ENCODE measurements at regions not wholly inside any gene's neighbourhood (a gene's known extent, or its start where the extent isn't known, plus 50 kb on each side); places are given as distances from the start of the nearest gene placed in this dataset.

- Histone ChIP-seq H3K4me1 (ENCODE audit: insufficient read depth) (no peaks in the 10 kb centered on the region), H3K27ac (ENCODE audit: low read depth) (no peak overlapping the region), H3K4me3 (ENCODE audit: low read depth, low read length) (no peak overlapping the region), H3K36me3 (ENCODE audit: insufficient read depth) (no peaks in the 10 kb centered on the region)
- no peak for DNase-seq (ENCODE audit: extremely low spot score)
- WGBS = 84% methylated on average over 3 of the region's 3 CpGs
Observed at GRCh38 chr6:92790381-92790780, 629.0 kb downstream of the EPHA7 start.

GRCh38 chr6:92784235-92784634, 635.1 kb downstream of the EPHA7 start:
- Histone ChIP-seq H3K4me3 (ENCODE audit: low read depth, low read length) (no peak overlapping the region), H3K27ac (ENCODE audit: low read depth) (no peak overlapping the region), H3K4me1 (ENCODE audit: insufficient read depth) (no peaks in the 10 kb centered on the region), H3K36me3 (ENCODE audit: insufficient read depth) (no peaks in the 10 kb centered on the region)
- no peak for DNase-seq (ENCODE audit: extremely low spot score)
- 81% methylated on average over 1 of the region's 1 CpG for WGBS

- DNase-seq (ENCODE audit: extremely low spot score) = no peak
- H3K36me3 ChIP-seq (ENCODE audit: insufficient read depth) = no peaks in the 10 kb centered on the region
- H3K4me1 ChIP-seq (ENCODE audit: insufficient read depth) = no peaks in the 10 kb centered on the region
- 16% methylated on average over 1 of the region's 1 CpG for WGBS
- H3K27ac ChIP-seq (ENCODE audit: low read depth) = no peak overlapping the region
- no peak overlapping the region for H3K4me3 ChIP-seq (ENCODE audit: low read depth, low read length)
Observed at GRCh38 chr6:92779746-92780145, 639.6 kb downstream of the EPHA7 start.

- H3K4me3 ChIP-seq (ENCODE audit: low read depth, low read length) = no peak overlapping the region
- DNase-seq (ENCODE audit: extremely low spot score) = no peak
- no peaks in the 10 kb centered on the region for H3K36me3 ChIP-seq (ENCODE audit: insufficient read depth)
- 31% methylated on average over 1 of the region's 1 CpG for WGBS
- no peak overlapping the region for H3K27ac ChIP-seq (ENCODE audit: low read depth)
- H3K4me1 ChIP-seq (ENCODE audit: insufficient read depth) = no peaks in the 10 kb centered on the region
Observed at GRCh38 chr6:92777146-92777740, 642.1 kb downstream of the EPHA7 start.

DNA sequence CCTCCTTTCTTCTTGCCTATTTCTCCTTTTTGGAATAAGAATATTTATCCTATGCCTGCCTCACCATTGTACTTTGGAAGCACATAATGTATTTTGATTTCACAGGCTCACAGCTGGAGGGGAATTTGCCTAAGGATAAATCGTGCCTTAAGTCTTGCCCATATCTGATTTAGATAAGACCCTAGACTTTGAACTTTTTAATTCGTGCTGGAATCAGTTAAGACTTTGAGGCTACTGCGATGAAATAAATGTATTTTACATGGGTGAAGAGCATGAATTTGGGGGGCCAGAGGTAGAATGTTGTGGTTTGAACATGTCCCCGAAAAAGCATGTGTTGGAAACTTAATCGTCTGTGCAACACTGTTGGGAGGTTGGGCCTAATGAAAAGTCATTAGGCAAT, 648.8 kb downstream of the EPHA7 start:
- 63% methylated on average over 5 of the region's 5 CpGs for WGBS
- Histone ChIP-seq H3K36me3 (ENCODE audit: insufficient read depth) (no peaks in the 10 kb centered on the region), H3K4me3 (ENCODE audit: low read depth, low read length) (no peak overlapping the region), H3K27ac (ENCODE audit: low read depth) (no peak overlapping the region), H3K4me1 (ENCODE audit: insufficient read depth) (no peaks in the 10 kb centered on the region)
- no peak for DNase-seq (ENCODE audit: extremely low spot score)

DNA sequence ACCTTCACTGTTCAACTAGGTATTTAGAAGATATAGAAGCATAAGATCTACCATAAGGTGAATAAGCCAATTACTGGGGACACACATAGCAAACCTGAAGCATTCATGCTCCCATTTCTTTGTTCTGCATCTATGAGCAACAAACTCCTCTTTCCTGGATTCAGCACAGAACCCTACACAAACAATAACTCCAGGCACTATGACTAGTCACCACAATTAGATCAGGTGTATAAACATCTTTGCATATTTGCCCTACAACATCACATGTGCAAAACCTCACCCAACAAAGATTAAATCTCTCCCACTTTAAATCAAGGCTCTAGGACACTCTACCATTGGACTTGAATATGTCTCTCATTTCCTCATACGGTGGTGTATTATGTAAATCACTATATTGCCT, 652.3 kb downstream of the EPHA7 start:
- 88% methylated on average over 1 of the region's 1 CpG for WGBS
- Histone ChIP-seq H3K36me3 (ENCODE audit: insufficient read depth) (no peaks in the 10 kb centered on the region), H3K4me1 (ENCODE audit: insufficient read depth) (no peaks in the 10 kb centered on the region), H3K27ac (ENCODE audit: low read depth) (no peak overlapping the region), H3K4me3 (ENCODE audit: low read depth, low read length) (no peak overlapping the region)
- DNase-seq (ENCODE audit: extremely low spot score) = no peak

DNA sequence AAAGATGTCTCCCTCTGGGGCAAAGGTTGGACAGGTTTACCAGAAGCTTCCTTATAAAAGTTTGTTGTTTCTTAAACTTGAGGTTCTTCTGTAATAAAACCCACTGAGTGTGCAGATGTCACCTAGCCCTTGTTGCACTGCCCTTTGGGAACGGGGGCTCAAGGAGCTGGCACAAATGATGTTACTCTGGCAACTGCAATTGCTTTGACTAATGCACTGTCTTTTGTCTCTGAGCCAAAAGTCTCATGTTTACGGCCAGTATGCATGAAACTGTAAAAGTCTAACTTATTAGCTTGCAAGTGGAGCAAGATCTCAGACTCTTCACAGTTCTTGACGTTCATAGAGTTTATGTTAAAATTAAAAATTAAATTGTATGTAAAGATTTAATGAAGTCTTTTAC, 655.7 kb downstream of the EPHA7 start:
- no peak for DNase-seq (ENCODE audit: extremely low spot score)
- WGBS = 33% methylated on average over 3 of the region's 3 CpGs
- H3K27ac ChIP-seq (ENCODE audit: low read depth) = no peak overlapping the region

GRCh38 chr6:92763274-92763584, 656.1 kb downstream of the EPHA7 start:
- DNase-seq (ENCODE audit: extremely low spot score) = no peak
- H3K4me3 ChIP-seq (ENCODE audit: low read depth, low read length) = no peak overlapping the region
- WGBS = 38% methylated on average over 2 of the region's 2 CpGs
- H3K27ac ChIP-seq (ENCODE audit: low read depth) = no peak overlapping the region
- no peaks in the 10 kb centered on the region for H3K4me1 ChIP-seq (ENCODE audit: insufficient read depth)
- H3K36me3 ChIP-seq (ENCODE audit: insufficient read depth) = no peaks in the 10 kb centered on the region

More for the DNA sequence above, 655.7 kb downstream of the EPHA7 start:
- Histone ChIP-seq H3K4me1 (ENCODE audit: insufficient read depth) (no peaks in the 10 kb centered on the region), H3K4me3 (ENCODE audit: low read depth, low read length) (no peak overlapping the region), H3K36me3 (ENCODE audit: insufficient read depth) (no peaks in the 10 kb centered on the region)

DNA sequence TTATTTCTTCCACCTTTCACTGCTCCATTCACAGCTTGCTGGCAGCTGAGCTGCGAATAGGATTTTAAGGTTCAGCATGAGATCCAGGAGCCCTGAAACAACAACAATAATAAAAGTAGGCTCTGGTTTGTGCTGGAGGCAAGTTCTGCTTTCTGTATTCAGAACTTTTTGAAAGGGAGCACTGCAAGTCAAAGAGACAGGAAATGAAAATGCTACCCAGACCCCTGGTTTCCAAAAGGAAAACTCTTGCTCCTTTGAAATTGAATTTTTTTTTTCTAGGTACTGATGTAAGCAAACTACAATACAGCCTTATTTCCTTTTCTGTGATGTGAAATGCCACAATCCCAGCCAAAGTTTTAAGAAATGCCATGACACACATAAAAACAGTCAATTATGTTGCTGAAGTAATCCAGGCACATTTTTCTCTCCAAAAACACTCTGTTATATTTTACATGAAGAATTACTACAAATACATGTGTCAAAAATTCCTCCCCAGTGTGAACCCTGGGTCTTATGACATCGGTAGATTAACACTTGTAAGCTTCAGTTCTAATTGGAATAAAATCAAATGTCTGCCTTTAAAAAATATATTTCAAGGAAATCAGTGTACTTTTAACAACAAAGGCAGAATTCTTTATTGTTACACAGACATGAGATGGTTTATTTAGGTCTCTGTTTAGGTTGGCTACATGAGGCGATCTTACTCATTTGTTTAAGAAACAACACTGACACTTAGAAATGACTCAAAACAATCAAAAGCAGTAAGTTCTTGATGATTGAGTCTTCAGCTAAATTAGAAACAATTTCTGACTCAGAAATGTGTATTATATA, 656.7 kb downstream of the EPHA7 start:
- Histone ChIP-seq H3K4me3 (ENCODE audit: low read depth, low read length) (no peak overlapping the region), H3K27ac (ENCODE audit: low read depth) (no peak overlapping the region), H3K4me1 (ENCODE audit: insufficient read depth) (no peaks in the 10 kb centered on the region), H3K36me3 (ENCODE audit: insufficient read depth) (no peaks in the 10 kb centered on the region)
- DNase-seq (ENCODE audit: extremely low spot score) = no peak
- 40% methylated on average over 3 of the region's 3 CpGs for WGBS

DNA sequence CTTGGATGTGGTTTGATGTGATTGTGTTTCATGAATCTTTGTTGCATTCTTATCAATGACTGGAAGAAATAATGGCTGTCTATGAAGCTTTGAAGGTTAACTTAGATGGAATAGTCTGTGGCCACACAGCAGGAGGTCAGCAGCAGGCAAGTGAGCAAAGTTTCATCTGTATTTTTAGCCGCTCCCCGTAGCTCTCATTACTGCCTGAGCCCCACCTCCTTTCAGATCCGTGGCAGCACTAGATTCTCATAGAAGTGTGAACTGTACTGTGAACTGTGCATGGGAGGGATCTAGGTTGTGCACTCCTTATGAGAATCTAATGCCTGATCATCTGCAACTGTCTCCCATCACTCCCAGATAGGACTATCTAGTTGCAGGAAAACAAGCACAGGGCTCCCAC, 660.2 kb downstream of the EPHA7 start:
- Histone ChIP-seq H3K4me3 (ENCODE audit: low read depth, low read length) (no peak overlapping the region), H3K36me3 (ENCODE audit: insufficient read depth) (no peaks in the 10 kb centered on the region), H3K4me1 (ENCODE audit: insufficient read depth) (no peaks in the 10 kb centered on the region), H3K27ac (ENCODE audit: low read depth) (no peak overlapping the region)
- DNase-seq (ENCODE audit: extremely low spot score) = no peak
- WGBS = 82% methylated on average over 3 of the region's 3 CpGs

- WGBS = 53% methylated on average over 4 of the region's 4 CpGs
- DNase-seq (ENCODE audit: extremely low spot score) = no peak
- H3K36me3 ChIP-seq (ENCODE audit: insufficient read depth) = no peaks in the 10 kb centered on the region
- H3K27ac ChIP-seq (ENCODE audit: low read depth) = no peak overlapping the region
- H3K4me3 ChIP-seq (ENCODE audit: low read depth, low read length) = no peak overlapping the region
- no peaks in the 10 kb centered on the region for H3K4me1 ChIP-seq (ENCODE audit: insufficient read depth)
Observed at GRCh38 chr6:92757925-92758324, 661.4 kb downstream of the EPHA7 start.

DNA sequence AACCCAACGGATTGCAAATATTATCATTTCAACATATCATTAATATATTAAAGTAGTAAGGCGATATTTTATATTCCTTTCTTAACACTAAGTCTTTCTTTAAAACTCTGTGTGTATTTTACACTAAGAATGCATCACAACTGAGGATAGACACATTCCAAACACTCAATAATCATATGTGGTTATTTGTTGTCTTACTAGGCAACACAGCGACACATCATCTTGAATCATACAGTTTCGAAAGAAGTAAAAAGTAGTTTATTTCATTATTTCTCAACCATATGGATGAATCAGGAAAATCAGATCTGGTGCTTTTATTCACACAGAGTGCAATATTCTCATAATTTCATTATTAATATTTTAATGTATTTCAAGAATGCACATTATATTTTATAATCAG, 662.4 kb downstream of the EPHA7 start:
- H3K27ac ChIP-seq (ENCODE audit: low read depth) = no peak overlapping the region
- DNase-seq (ENCODE audit: extremely low spot score) = no peak
- H3K4me1 ChIP-seq (ENCODE audit: insufficient read depth) = no peaks in the 10 kb centered on the region
- H3K4me3 ChIP-seq (ENCODE audit: low read depth, low read length) = no peak overlapping the region
- no peaks in the 10 kb centered on the region for H3K36me3 ChIP-seq (ENCODE audit: insufficient read depth)
- 99% methylated on average over 4 of the region's 4 CpGs for WGBS

- 94% methylated on average over 4 of the region's 4 CpGs for WGBS
- H3K27ac ChIP-seq (ENCODE audit: low read depth) = no peak overlapping the region
- H3K4me1 ChIP-seq (ENCODE audit: insufficient read depth) = no peaks in the 10 kb centered on the region
- no peak for DNase-seq (ENCODE audit: extremely low spot score)
- H3K4me3 ChIP-seq (ENCODE audit: low read depth, low read length) = no peak overlapping the region
- H3K36me3 ChIP-seq (ENCODE audit: insufficient read depth) = no peaks in the 10 kb centered on the region
Observed at GRCh38 chr6:92753956-92754355, 665.4 kb downstream of the EPHA7 start.

GRCh38 chr6:92752114-92752513, 667.2 kb downstream of the EPHA7 start:
- H3K27ac ChIP-seq (ENCODE audit: low read depth) = no peak overlapping the region
- H3K36me3 ChIP-seq (ENCODE audit: insufficient read depth) = no peaks in the 10 kb centered on the region
- no peak overlapping the region for H3K4me3 ChIP-seq (ENCODE audit: low read depth, low read length)
- H3K4me1 ChIP-seq (ENCODE audit: insufficient read depth) = no peaks in the 10 kb centered on the region
- no peak for DNase-seq (ENCODE audit: extremely low spot score)

Measured in urinary bladder (tissue), 3 donors.